ENCODE measurements at regions not wholly inside any gene's neighbourhood (a gene's known extent, or its start where the extent isn't known, plus 50 kb on each side); places are given as distances from the start of the nearest gene placed in this dataset.

DNA sequence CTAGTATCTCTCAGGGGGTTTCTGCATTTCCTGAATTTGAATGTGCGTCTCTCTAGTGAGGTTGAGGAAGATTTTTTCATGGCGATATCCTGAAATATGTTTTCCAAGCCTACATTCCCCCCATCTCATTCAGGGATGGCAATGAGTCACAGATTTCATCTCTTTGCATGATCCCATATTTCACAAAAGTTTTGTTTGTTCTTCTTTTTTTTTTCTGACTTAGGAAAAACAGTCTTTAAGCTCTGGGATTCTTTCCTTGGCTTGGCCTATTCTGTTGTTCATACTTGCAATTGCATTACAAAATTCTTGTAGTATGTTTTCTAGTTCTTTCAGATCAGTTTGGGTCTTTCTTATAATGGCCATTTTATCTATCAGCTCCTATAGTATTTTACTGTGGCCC, 136.5 kb downstream of the DSEL start:
- no peak for DNase-seq

DNA sequence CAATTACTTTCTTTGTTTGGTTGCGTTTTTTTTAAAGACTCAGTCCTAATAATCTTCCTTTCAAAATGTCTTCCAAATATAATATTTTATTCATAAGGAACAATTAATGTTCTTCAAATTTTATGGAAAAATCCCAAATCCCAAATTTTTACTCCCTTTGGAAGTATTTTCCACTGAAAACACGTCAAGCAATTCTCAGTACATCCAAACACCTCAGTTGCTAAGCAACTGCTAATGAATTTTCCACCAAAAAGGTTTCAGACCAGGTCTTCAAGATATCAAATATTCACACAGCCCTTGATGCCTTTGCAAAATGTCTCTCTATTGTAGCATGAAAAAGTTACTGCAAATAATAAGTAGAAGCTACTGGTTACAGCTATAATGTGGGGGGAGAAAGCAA, 140.1 kb downstream of the DSEL start:
- DNase-seq = no peak

DNA sequence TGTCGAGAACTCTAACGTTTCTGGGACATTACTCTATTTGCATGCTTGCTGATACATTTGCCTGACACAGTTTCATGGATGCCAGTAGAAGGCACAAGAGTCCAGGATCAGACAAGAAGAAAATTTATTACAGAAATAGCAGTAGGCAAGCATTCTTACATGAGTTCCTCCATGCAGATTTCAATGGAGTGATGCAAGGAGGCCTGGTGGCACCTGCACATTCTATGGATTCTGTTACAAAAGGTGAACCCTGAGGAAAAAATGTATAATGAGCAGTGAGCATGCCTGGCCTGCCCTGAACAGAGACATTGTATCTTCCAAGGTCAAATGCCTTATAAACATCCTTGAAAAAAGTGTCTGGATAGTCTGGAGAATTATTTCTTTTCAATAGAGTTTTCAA, 142.9 kb downstream of the DSEL start:
- DNase-seq = no peak

DNA sequence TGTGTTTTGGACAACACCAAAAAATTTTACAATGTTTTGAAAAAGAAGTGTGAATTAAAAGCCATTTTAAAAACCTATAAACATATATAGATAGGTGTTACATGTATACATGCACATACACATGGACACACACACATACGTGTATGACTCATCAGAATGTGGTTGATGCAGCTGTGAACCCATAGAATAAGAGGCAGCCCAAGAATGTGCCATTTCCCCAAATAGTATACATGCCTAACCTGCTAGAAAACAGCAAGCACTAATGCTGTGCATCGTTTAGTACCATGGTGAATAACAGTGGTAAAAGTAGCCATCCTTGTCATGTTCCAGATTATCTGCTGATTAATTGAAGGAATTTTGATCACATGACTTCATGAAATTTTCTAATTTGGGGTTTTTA, 149.0 kb downstream of the DSEL start:
- no peak for DNase-seq

DNA sequence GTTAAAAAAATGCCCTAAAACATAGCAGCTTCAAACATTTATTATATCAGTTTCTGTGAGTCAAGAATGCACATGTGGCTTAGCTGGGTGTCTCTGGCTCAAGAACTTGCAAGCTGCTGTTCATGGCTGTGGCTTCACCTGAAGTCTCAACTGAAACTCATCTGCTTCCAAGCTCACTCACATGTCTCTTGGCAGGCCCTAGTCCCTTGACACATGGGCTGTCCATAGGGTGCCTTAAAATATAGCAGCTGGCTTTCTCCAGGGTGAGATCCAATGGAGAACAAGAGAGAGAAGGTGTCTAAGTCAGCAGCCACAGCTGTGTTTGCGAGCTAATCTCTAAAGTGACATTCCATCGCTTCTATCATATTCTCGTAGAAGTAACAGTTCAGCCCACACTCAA, 152.8 kb downstream of the DSEL start:
- DNase-seq = no peak

DNA sequence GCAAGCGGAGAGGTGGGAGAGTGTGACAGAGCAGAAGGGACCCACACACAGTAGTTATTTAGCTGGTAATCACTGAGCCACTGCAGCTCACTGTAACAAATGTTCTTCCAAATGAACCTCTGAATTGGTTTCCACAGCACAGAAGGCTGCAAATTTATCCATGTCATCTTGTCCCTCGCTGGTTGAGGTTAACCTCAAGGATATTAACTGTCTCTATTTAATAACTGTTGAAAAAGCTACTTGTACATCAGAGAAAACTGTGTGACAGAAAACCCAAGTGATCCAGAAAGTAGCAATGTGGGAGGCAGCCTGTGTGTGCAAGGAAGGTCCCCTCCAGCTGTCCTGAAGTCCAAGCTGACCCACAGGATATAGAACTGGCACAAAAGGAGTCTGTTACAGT, 153.6 kb downstream of the DSEL start:
- no peak for DNase-seq

DNA sequence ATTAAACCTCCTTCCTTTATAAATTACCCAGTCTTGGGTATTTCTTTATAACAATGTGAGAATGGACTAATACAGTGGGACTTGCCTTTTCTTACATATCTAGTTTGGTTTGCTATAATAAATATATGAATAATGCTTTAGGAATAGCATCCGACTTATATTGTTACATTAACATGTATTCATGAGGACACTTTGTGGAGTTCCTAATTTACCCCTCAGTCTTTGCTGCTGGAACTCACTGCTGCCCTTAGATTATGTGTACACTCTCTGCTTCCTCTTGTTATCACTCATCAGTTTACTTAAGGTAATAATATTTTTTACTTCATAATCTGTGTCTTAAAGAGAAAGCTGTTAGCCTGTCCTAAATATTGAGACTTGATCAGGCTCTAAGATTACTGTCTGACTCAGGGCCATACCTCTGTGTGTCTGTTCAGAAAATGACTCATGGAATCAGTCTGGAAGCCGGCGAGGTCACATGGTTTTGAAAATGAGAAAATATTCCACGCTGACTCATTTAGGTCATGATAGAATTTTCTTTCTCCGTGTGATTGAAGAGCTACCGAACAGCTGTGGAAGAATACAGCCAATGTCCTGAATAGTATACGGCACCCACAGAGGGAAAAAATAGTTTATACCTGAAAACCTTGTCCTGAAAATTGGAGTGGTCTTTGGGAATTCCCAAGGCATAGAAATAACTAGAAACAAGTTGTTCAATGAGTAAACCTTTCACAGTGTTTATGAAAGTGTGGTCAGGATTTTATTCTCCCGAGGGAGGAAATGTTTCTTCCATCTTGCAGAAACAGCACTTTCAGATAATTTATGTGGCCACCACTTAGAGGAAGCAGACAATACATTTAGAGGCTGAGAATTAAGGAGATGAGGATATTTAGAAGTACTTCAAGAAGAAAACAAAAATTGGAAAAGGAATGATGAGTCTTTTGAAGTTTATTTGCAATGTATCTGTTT, 156.4 kb downstream of the DSEL start:
- peak; percentile 19 for DNase-seq

DNA sequence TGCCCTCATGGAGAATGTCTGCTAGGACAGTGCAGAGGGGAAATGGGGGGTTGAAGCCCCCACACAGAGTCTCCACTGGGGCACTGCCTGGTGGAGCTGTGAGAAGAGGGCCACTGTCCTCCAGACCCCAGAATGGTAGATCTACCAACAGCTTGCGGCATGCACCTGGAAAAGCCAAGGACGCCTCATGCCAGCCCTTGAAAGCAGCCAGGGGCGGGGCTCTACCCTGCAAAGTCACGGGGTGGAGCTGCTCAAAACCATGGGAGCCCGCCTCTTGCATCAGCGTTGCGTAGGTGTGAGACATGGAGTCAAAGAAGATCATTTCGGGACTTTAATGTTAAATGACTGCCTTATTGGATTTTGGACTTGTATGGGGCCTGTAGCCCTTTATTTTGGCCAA, 157.6 kb downstream of the DSEL start:
- DNase-seq = no peak

DNA sequence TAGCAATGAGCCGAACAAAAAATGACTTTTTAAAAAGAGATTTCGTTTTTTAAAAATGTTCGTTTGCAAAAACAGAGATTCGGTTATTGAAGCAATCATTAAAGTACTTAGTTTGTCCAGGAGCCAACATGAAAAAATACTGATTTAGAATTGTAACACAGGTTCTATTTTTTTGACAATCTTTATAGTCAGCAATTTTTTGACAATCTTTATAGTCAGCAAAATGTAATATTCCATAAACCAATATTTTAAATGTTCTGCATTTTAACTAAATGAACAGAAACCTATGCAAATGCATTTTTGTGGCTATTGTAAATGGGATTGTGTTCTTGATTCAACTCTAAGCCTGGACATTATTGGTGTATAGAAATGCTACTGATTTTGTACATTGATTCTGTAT, 161.8 kb downstream of the DSEL start:
- DNase-seq = no peak

DNA sequence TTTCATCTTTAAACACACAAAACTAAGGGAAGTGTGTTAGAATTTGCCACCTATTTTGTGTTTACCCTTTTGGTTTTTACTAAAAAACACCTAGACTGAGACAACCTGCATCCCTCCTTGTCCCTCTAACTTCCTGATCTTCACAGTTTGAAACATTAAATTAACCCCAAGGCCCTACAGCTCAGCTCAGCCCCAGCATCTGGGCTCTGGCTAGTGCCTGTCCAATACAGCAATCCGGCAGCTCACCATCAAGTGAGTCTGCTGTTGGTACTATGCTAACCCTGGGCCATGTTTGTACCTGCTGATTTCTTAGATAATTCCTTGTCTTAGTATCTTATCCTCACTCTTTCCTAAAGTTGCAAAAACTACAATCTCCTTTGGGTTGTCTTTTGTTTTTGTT, 162.4 kb downstream of the DSEL start:
- DNase-seq = no peak

DNA sequence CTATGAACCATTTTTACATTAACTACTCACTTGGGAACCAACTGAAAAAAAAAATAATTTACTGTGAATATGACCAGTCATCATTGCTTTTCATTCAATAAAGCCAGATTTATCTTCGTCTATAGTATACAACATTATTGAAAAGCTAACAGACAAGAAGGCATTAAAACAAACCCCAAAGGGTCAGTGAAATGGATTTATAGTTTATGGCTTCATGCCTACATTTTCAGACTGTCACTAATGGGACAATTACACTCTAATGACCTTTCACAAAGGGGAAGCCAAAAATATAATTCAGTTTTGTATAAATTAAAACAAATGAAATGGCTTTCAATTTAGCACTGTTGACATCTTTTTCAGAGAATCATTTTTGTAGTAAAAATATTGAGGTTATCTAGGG, 169.1 kb downstream of the DSEL start:
- no peak for DNase-seq

DNA sequence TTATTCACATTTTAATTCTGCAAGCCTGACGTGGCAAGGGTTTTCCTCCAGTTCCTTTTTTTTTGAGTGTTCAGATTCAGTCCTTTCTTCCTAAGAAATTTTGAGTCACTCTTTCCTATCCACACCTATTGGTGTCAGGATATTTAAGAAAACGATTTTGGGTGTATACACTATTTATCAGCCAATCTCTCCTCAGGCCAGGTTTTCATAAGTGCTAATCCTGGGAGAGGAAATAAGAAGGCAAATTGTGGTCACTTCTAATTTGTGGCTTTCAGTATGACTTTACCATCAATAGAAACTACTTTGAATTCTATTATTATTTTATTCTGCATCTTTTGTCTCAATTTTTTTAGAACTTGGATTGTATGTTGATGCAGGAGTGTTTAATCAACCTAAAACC, 174.4 kb downstream of the DSEL start:
- DNase-seq = no peak

DNA sequence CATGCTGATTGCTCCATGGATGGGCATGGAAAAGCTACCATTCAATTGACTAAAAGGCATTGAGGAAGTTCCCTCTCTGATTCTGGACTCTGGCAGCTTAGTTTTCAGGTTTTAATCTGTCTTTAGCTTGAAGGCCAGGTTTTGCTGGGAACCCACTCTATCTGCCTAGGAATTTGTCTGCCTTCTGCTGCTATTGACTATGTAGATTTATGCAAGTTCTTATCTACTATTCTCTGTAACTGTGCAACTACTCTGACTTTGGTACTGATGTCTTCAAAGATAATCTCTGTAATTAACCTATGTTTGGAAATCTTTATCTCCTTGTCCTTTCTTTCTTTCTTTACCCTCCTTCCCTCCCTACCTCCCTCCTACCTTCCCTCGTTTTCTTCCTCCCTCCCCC, 178.8 kb downstream of the DSEL start:
- no peak for DNase-seq

DNA sequence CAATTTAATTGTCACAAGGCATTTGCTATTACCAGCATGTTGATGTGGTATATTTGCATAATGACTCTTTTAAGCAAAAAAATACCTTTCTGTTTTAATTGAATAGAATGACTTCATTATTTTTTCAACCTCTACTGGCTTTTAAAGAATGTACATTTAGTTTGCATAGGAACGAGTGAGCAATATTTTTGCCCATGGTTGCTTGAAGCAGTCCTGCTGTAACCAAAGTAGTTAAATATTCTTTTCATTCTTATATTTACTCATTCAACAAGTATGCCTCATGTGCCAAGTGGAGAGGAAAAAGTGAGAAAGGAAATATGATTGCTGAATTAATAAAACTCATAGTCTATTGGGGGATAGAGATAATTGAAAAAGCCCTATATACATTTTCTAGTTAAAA, 184.7 kb downstream of the DSEL start:
- DNase-seq = no peak

DNA sequence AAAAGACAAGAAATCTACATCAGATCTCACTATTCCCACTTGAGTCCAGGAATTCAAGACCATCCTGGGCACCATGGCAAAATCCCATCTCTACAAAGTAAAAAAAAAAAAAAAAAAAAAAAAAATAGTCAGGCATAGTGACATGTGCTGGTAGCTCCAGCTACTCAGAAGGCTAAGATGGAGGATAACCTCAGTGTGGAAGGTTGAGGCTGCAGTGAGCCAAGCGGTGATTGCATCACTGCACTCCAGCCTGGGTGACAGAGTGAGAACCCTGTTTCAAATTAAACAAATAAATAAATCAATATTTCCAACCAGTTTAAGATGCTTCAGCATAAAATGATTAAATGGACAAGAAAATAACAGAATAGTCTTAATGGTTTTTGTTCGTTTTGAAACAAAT, 197.4 kb downstream of the DSEL start:
- no peak for DNase-seq

DNA sequence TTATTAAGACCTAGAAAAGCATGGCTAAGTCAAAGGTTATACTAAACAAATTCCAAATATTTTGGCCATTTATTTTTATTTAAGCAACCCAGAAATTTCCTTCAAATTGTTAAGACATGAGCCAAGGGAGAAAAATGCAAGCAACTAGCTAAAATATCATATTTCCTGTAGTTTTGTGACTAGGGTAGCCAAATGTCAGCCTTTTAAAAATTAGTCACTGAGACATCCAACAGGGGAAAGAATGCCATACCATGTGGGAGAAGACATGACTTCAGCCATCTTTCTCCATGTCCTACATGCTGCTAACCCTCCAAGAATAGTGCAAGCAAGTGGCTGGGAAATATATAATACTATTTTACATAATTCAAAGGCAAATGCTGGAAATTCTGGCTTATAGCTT, 197.9 kb downstream of the DSEL start:
- no peak for DNase-seq

DNA sequence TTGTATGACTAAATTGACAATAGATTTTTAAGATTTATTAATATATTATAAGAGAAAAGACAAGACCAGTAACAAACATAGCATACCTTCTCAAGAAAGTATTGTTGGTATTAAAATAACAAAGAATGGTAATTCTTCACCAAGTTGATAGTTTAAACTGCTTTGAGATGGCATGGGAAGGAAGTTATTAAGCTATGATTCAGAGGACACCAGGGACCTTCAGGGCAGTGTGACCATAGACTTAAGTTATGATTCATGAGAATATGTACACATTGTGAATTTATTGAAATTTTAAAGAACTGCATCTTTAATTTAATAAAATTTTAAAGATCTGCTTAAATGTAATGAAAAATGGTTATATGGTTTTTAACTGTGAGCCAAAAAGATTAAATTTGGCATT, 205.7 kb downstream of the DSEL start:
- DNase-seq = no peak

DNA sequence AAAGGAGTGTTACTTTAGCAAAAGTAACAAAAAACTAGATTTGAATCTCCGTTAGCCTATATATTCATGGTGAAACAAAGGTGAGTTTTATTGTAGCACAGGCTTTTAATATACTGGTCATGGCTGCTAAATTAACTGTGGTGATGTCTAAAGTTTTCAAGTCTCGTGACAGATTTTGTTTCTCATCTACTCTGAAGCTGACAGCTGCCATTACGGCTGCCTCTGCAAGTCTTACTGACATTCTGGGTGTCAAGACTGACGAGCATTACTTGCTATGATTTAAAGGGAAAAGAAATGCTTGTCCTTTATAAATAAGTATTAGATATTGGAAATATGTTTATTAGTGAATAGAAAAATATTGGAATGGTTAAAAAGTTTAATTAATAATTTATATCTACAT, 207.7 kb downstream of the DSEL start:
- no peak for DNase-seq

DNA sequence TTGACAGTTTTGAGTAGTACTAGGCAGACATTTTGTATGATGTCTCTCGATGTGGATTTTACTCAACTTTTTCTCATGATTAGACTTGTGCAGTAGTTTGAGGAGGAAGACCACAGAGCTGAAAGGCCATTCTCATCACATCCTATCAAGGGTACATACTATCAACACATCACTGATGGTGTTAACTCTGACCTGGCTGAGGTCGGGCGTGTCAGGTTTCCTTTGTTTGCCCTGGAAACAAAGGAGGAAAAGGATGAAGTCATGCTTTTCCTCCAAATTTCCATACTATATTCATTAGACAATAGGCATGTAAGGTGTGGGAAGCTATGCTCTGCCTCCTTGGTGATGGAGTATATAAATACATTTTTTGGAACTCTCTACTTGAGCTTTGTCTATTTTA, 211.1 kb downstream of the DSEL start:
- no peak for DNase-seq

DNA sequence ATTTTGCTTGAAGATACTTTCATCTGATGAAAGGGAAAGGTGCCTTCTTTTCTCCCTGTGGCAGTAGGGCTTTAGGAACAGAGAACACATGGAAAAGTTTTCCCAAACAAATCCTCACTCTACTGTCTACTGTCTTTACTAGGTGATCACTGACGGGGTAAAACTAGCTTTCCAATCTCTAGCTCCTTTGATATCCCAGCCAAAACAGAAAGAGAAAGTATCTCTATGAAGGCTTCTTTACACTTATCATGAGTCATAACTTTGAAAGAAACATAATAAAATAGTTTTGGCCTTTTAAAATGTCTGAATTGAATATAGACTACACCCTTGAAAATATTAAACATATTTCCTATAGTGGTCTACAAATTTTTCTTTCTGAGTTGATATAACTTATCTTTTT, 214.5 kb downstream of the DSEL start:
- no peak for DNase-seq

DNA sequence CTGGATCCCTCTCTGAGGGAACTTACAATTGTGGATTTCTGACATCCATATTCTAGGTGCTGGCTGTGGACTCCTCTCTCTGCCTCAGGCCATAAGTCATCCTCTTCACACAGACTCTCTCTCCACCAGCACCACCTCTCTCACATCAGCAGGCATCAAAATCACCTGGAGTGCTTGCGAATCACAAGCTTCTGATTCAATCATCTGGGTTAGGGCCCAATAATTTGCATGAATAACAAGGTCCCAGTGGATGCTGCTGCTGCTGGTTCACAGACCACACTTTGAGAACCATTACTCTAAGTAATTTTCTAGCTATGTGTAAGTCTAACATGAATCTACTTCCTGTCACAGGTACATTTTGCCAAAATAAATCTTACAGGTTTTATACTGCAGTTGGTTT, 214.9 kb downstream of the DSEL start:
- no peak for DNase-seq

DNA sequence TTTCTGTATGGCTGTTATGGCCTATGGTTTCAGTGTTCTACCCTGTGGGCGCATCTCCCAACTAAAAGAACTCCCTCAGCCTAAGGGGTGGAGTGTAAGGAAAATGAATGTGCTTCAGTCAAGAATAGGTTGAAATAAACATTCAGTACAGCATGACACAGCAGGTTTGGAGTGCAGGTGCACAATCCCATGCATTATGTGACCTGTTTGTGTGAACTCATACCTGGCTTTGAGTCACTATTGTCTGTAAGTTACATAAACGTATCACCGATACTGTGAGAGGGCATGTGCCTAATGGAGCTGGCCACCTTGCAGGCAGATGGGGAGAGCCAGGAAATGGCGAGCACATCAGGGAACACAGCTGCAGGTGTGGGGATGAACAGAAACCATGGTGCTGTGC, 216.0 kb downstream of the DSEL start:
- DNase-seq = no peak

DNA sequence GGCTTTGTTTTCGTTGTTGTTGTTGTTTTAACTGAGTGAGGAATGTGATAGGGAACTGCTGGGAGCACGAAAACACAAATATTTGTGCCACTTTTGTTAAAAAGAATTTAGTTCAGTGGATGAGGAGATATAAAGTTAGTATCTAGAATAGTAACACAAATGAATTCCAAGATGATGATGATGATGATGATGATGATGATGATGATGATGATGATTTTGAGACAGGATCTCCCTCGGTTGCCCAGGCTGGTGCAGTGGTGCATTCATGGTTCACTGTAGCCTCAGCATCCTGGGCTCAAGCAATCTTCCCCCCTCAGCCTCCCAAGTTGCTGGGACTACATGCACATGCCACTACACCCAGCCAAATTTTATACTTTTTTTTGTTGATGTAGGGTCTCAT, 223.7 kb downstream of the DSEL start:
- no peak for DNase-seq

DNA sequence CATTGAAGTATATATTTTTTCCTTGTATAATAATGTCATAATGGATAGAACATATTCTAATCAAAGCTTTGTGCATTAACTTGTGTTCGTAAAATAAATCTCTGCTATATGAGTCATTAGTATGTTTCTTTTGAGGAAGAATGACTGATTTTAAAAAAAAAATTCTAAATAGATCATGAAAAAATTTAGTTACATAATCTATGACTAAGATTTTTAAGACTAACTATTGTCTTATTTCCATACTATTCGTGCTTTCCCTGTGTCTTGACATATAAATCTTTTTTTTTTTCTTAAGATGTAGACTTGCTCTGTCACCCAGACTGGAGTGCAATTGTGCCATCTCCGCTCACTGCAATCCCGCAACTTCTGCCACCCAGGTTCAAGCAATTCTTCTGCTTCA, 226.1 kb downstream of the DSEL start:
- DNase-seq = no peak

DNA sequence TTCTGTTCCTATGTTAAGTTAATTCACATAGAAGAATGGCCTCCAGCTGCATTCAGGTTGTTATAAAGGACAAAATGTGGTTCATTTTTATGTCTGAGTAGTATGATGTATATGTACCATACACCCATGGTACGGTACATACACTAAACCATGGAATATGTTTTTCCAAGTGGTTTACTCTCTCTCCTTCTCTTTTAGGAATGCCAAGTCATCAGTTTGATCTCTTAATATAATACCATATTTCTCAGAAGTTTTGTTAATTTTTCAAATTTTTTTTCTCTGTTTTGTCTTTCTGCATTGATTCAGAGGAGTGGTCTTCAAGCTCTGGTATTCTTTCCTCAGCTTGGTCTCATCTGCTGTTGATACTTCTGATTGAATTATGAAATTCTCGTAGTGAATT, 230.9 kb downstream of the DSEL start:
- DNase-seq = no peak

All from SHP77 treated with DMSO at 0.1 percent for 48 hours (cell line).